OCI-LY7 (cell line): ENCODE measurements at regions not wholly inside any gene's neighbourhood (a gene's known extent, or its start where the extent isn't known, plus 50 kb on each side); places are given as distances from the start of the nearest gene placed in this dataset.

Source experiments
- EZH2phosphoT487 ChIP-seq: fragments of 200-600 bp; sonication (generic); IDR thresholded peaks from 2 replicates; pipeline ENCODE4 v1.6.1; 2018; ENCODE audit warnings: low read depth, borderline replicate concordance, mild to moderate bottlenecking, mixed run types, antibody characterized with exemption, low read length, moderate library complexity, mixed read lengths
- TF ChIP-seq, protein P1 (sequence below): fragments of 200-600 bp; sonication (generic); conservative IDR thresholded peaks from 2 replicates; pipeline ENCODE4 v1.5.1; 2014; ENCODE audit warnings: mild to moderate bottlenecking, antibody characterized with exemption, low read length, moderate library complexity, mixed read lengths

DNA sequence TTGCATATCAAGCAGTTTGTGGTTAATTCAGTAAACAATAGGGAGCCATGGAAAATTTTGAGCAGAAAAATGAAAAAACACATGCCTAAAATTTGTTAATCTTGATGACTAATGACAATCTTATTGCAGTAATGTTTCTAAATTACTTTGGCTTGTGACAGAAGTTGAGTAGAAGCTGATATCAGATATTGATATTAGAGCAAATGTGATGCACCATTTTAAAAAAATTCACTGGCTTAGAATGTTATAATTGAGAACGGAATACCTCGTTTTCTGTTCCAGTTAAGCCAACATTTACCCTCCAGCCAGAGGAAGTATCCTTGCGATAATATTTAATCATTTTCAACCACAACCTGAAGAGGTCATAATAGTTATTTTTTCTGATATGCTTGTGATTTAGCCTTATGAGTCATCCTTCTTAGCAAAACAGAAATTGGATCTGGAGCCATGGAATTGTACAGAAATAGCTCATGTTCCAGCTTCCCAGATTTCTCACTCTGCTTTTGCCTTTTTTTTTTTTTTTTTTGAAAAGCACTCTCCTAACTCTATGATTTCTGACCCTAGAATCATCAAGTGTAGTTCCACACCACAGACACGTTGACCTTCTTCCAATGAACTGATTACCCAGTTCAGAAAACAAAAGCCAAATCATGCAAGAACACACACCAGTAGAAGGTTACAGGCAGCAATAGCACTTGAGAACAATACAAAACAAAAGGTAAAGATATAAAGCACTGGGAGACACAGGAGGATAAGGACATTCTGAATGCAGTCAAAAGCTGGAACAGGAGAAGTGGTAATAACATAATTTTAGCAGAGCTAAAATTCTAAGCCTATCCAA lies 96.8 kb upstream of the PHYHIPL start:
- TF ChIP-seq, protein P1, sequence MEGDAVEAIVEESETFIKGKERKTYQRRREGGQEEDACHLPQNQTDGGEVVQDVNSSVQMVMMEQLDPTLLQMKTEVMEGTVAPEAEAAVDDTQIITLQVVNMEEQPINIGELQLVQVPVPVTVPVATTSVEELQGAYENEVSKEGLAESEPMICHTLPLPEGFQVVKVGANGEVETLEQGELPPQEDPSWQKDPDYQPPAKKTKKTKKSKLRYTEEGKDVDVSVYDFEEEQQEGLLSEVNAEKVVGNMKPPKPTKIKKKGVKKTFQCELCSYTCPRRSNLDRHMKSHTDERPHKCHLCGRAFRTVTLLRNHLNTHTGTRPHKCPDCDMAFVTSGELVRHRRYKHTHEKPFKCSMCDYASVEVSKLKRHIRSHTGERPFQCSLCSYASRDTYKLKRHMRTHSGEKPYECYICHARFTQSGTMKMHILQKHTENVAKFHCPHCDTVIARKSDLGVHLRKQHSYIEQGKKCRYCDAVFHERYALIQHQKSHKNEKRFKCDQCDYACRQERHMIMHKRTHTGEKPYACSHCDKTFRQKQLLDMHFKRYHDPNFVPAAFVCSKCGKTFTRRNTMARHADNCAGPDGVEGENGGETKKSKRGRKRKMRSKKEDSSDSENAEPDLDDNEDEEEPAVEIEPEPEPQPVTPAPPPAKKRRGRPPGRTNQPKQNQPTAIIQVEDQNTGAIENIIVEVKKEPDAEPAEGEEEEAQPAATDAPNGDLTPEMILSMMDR: no peak
- TF ChIP-seq EZH2phosphoT487: no peak
